DMS153 treated with DMSO at 0.1 percent for 48 hours (cell line): ENCODE measurements at regions not wholly inside any gene's neighbourhood (a gene's known extent, or its start where the extent isn't known, plus 50 kb on each side); places are given as distances from the start of the nearest gene placed in this dataset.
"Not testable (repeated sequence)": the region's sequence is repeated elsewhere in the genome, so short reads cannot be mapped to it uniquely, and the experiment has no call there.

Experiments
- DNase-seq: peaks from one replicate; lab custom pipeline; 2025; ENCODE audit not compliant: unreplicated experiment; lab: John Stamatoyannopoulos, UW

- no peak for DNase-seq
Measured at GRCh38 chr22:27323661-27324060, 477.9 kb downstream of the MN1 start.

- not testable (repeated sequence) for DNase-seq
Measured at GRCh38 chr22:27324908-27325307, 476.6 kb downstream of the MN1 start.

- no peak for DNase-seq
Measured at GRCh38 chr22:27327497-27327896, 474.1 kb downstream of the MN1 start.

- DNase-seq = no peak
Measured at GRCh38 chr22:27327981-27328721, 473.4 kb downstream of the MN1 start.

GRCh38 chr22:27329131-27329850, 472.3 kb downstream of the MN1 start:
- peak; percentile 41 for DNase-seq

- DNase-seq = no peak
Measured at GRCh38 chr22:27329966-27330645, 471.4 kb downstream of the MN1 start.

GRCh38 chr22:27331526-27332281, 469.9 kb downstream of the MN1 start:
- peak; percentile 29 for DNase-seq

- no peak for DNase-seq
Measured at GRCh38 chr22:27335102-27335660, 466.4 kb downstream of the MN1 start.

GRCh38 chr22:27336151-27337090, 465.1 kb downstream of the MN1 start:
- no peak for DNase-seq

- DNase-seq = no peak
Measured at GRCh38 chr22:27337676-27338075, 463.9 kb downstream of the MN1 start.

GRCh38 chr22:27340047-27340446, 461.5 kb downstream of the MN1 start:
- DNase-seq = no peak

GRCh38 chr22:27344546-27344945, 457.0 kb downstream of the MN1 start:
- DNase-seq = no peak

- peak; percentile 20 for DNase-seq
Measured at GRCh38 chr22:27345691-27346090, 455.9 kb downstream of the MN1 start.

- no peak for DNase-seq
Measured at GRCh38 chr22:27347951-27348350, 453.6 kb downstream of the MN1 start.

- no peak for DNase-seq
Measured at GRCh38 chr22:27348634-27349033, 452.9 kb downstream of the MN1 start.

- no peak for DNase-seq
Measured at GRCh38 chr22:27349456-27349855, 452.1 kb downstream of the MN1 start.

- DNase-seq = no peak
Measured at GRCh38 chr22:27350306-27350705, 451.2 kb downstream of the MN1 start.

- no peak for DNase-seq
Measured at GRCh38 chr22:27352426-27352825, 449.1 kb downstream of the MN1 start.

GRCh38 chr22:27358096-27358870, 443.3 kb downstream of the MN1 start:
- no peak for DNase-seq
